Activated naive CD4-positive, alpha-beta T cell treated with anti-CD3 and anti-CD28 coated beads for 36 hours (primary cell): ENCODE measurements at regions not wholly inside any gene's neighbourhood (a gene's known extent, or its start where the extent isn't known, plus 50 kb on each side); places are given as distances from the start of the nearest gene placed in this dataset.
"Not testable (repeated sequence)": the region's sequence is repeated elsewhere in the genome, so short reads cannot be mapped to it uniquely, and the experiment has no call there.

ENCODE experiments used
- CTCF ChIA-PET: fragments of 350-600 bp; sonication (Branson Sonifier 250); formaldehyde crosslinking; loops from one replicate; lab custom pipeline; 2021; ENCODE audit warnings: antibody characterized with exemption; lab: Charles Lee
- DNase-seq: peaks from one replicate; pipeline ENCODE4 v3.0.0-alpha.2; 2020
- H3K27ac Mint-ChIP-seq: one replicate; pipeline ENCODE4 v1.8.0; 2021; ENCODE audit warnings: mild to moderate bottlenecking, mixed read lengths
- H3K27me3 Mint-ChIP-seq: one replicate; pipeline ENCODE4 v1.8.0; 2021; ENCODE audit warnings: low read depth, mixed read lengths
- H3K36me3 Mint-ChIP-seq: one replicate; pipeline ENCODE4 v1.8.0; 2021; ENCODE audit warnings: low read depth, mixed read lengths
- H3K4me1 Mint-ChIP-seq: one replicate; pipeline ENCODE4 v1.8.0; 2021; ENCODE audit warnings: low read depth, mixed read lengths
- H3K4me3 Mint-ChIP-seq: one replicate; pipeline ENCODE4 v1.8.0; 2021; ENCODE audit warnings: mild to moderate bottlenecking, moderate library complexity, mixed read lengths
- H3K9me3 Mint-ChIP-seq: one replicate; pipeline ENCODE4 v1.8.0; 2021; ENCODE audit warnings: mixed read lengths
- intact Hi-C: fragments of 100-400 bp; cut with micrococcal nuclease; formaldehyde crosslinking; loops from one replicate; pipeline ENCODE4 v1.15.1; 2023

DNA sequence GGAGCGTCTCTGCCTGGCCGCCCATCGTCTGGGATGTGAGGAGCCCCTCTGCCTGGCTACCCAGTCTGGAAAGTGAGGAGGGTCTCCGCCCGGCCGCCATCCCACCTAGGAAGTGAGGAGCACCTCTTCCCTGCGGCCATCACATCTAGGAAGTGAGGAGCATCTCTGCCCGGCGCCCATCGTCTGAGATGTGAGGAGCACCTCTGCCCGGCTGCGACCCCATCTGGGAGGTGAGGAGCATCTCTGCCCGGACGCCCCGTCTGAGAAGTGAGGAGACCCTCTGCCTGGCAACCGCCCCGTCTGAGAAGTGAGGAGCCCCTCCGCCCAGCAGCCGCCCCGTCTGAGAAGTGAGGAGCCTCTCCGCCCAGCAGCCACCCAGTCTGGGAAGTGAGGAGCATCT lies 84.5 kb downstream of the IDS start:
- H3K4me1 Mint-ChIP-seq, intact Hi-C loops, H3K27me3 Mint-ChIP-seq, CTCF ChIA-PET, H3K9me3 Mint-ChIP-seq, H3K27ac Mint-ChIP-seq, H3K4me3 Mint-ChIP-seq, H3K36me3 Mint-ChIP-seq, DNase-seq: not testable (repeated sequence)

DNA sequence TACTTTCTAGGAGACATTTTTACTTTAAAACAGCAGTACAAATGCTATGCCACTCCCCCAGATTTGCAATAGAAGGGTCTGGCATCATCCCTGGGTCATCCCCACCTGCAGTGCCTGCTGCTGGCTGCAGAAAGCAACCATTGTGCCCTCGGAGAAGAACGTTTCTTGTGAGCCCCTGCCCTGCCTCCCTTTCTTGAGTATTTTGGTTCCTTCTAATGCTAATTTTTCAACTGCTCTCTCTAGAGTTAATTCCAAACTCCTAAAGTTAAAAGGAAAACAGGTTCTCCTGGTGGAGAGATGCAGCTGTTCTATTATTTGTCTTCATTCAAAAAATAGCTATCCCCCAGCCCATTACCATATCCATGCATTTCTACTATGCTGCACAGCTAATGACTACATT lies 107.1 kb downstream of the IDS start:
- peaks cover 2% of the 10 kb centered on the region for H3K27me3 Mint-ChIP-seq
- no peak for DNase-seq
- H3K27ac Mint-ChIP-seq: no peak overlapping the region
- intact Hi-C loops: no loop called here
- no peaks in the 10 kb centered on the region for H3K4me1 Mint-ChIP-seq
- CTCF ChIA-PET: no interaction called here
- no peak overlapping the region for H3K4me3 Mint-ChIP-seq
- no peaks in the 10 kb centered on the region for H3K36me3 Mint-ChIP-seq
- no peaks in the 10 kb centered on the region for H3K9me3 Mint-ChIP-seq

- Mint-ChIP-seq H3K4me3 (no peak overlapping the region), H3K36me3 (no peaks in the 10 kb centered on the region), H3K27ac (no peak overlapping the region), H3K9me3 (no peaks in the 10 kb centered on the region), H3K4me1 (no peaks in the 10 kb centered on the region), H3K27me3 (no peaks in the 10 kb centered on the region)
- intact Hi-C loops: no loop called here
- DNase-seq: no peak
- CTCF ChIA-PET: no interaction called here
These were observed 112.2 kb downstream of the IDS start for GRCh38 chrX:149392921-149393320.

DNA sequence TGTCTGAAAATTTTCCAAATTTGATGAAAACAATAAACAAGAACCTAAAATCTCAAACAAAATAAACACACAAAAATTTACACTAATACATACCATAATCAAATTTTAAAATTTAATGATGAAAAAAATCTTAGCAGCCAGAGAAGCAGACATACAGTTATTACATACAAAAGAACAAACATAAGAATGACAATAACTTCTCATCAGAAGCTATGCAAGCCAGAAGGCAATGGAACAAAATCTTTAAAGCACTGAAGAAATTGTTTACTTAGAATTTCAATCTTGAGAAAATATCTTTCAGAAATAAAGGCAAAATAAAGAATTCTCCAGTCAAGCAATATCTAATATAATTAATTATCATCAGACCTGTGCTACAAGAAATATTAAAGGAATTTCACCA lies 121.3 kb downstream of the IDS start:
- DNase-seq: no peak
- Mint-ChIP-seq H3K4me1 (no peaks in the 10 kb centered on the region), H3K9me3 (no peaks in the 10 kb centered on the region), H3K27me3 (no peaks in the 10 kb centered on the region), H3K36me3 (no peaks in the 10 kb centered on the region), H3K4me3 (no peak overlapping the region), H3K27ac (no peak overlapping the region)
- CTCF ChIA-PET: no interaction called here
- intact Hi-C loops: no loop called here

- CTCF ChIA-PET: no interaction called here
- no peaks in the 10 kb centered on the region for H3K9me3 Mint-ChIP-seq
- no peaks in the 10 kb centered on the region for H3K36me3 Mint-ChIP-seq
- no peak for DNase-seq
- no peak overlapping the region for H3K27ac Mint-ChIP-seq
- H3K4me1 Mint-ChIP-seq: no peaks in the 10 kb centered on the region
- no peak overlapping the region for H3K4me3 Mint-ChIP-seq
- intact Hi-C loops: no loop called here
- H3K27me3 Mint-ChIP-seq: no peaks in the 10 kb centered on the region
These were observed 130.4 kb downstream of the IDS start for GRCh38 chrX:149374751-149375150.

- no peak for DNase-seq
- CTCF ChIA-PET: no interaction called here
- H3K4me1 Mint-ChIP-seq: no peaks in the 10 kb centered on the region
- intact Hi-C loops: no loop called here
- no peak overlapping the region for H3K4me3 Mint-ChIP-seq
- no peaks in the 10 kb centered on the region for H3K27me3 Mint-ChIP-seq
- H3K36me3 Mint-ChIP-seq: no peaks in the 10 kb centered on the region
- H3K27ac Mint-ChIP-seq: no peak overlapping the region
- no peaks in the 10 kb centered on the region for H3K9me3 Mint-ChIP-seq
These were observed 132.2 kb downstream of the IDS start for GRCh38 chrX:149372866-149373265.

- CTCF ChIA-PET: no interaction called here
- H3K4me3 Mint-ChIP-seq: no peak overlapping the region
- H3K36me3 Mint-ChIP-seq: no peaks in the 10 kb centered on the region
- H3K4me1 Mint-ChIP-seq: no peaks in the 10 kb centered on the region
- H3K27ac Mint-ChIP-seq: no peak overlapping the region
- H3K27me3 Mint-ChIP-seq: no peaks in the 10 kb centered on the region
- intact Hi-C loops: no loop called here
- no peak for DNase-seq
- H3K9me3 Mint-ChIP-seq: no peaks in the 10 kb centered on the region
These were observed 133.1 kb downstream of the IDS start for GRCh38 chrX:149371986-149372385.

DNA sequence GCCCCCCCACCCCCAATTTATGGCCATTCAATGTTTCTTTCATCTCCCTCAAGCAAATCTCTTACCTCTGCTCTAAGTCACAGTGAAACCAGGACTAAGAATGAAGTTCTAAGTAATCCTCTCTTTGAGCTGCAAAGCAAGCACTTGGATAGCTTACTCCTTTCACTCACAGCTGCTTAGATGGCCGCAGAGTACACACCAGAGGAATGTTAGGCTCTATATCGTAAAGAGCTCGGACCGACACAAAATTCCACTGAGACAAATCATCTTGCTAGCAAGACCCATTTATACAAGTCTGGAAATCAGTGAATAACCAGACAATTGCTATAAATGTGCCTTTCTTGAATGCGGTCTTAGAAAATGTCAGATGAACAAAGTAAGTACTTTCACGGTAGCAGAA lies 135.0 kb downstream of the IDS start:
- CTCF ChIA-PET: no interaction called here
- no peaks in the 10 kb centered on the region for H3K36me3 Mint-ChIP-seq
- H3K27me3 Mint-ChIP-seq: no peaks in the 10 kb centered on the region
- no peaks in the 10 kb centered on the region for H3K9me3 Mint-ChIP-seq
- no peaks in the 10 kb centered on the region for H3K4me1 Mint-ChIP-seq
- no peak overlapping the region for H3K27ac Mint-ChIP-seq
- no peak overlapping the region for H3K4me3 Mint-ChIP-seq
- DNase-seq: no peak
- intact Hi-C loops: no loop called here

DNA sequence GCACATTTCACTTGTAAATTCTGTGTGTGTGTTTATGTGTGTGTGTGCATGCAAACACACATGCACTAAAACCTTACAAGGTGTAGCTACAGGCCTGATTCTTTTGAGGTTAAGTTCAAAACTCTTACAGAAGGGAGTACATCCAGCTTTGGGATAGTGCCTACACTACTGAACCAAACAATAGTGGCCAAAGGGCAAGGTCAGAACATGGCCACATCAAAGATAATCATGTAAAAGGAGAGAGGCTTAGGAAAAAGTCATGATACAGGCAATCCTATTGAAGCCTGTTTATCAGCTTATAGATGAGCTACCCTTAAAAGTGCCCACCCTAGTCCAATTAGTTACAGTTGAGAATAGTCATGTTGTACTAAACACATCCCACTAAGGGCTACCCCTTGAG lies 139.6 kb downstream of the IDS start:
- H3K4me1 Mint-ChIP-seq: no peaks in the 10 kb centered on the region
- intact Hi-C loops: no loop called here
- no peak for DNase-seq
- H3K4me3 Mint-ChIP-seq: no peak overlapping the region
- H3K27ac Mint-ChIP-seq: no peak overlapping the region
- CTCF ChIA-PET: interaction anchor here (0.7 kb wide), 1 partner anchor 106 kb away, joined by 3 read pairs; no protein-coding TSS in a partner anchor
- H3K36me3 Mint-ChIP-seq: no peaks in the 10 kb centered on the region
- H3K9me3 Mint-ChIP-seq: peaks cover 1% of the 10 kb centered on the region
- no peaks in the 10 kb centered on the region for H3K27me3 Mint-ChIP-seq

DNA sequence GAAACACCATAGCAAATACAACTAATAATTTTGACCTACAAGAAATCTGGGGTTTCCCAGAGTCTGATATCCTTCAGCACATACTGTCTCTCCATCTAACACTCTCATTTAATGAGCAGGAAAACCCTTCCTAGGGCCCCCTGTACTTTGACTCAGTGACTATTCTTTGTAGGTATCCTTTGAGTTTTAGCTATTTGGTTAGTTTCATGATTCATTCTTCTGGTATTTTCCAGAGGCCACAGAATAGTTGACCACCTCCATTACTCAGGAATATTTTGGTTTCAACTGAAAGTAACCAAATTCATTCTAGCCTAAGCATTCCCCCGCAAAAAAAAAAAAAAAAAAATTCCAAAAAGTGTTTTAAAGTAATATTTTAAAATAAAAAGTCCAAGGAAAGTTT lies 140.0 kb downstream of the IDS start:
- no peak for DNase-seq
- Mint-ChIP-seq H3K36me3 (no peaks in the 10 kb centered on the region), H3K9me3 (peaks cover 2% of the 10 kb centered on the region), H3K27me3 (no peaks in the 10 kb centered on the region), H3K27ac (no peak overlapping the region), H3K4me3 (no peak overlapping the region), H3K4me1 (no peaks in the 10 kb centered on the region)
- intact Hi-C loops: no loop called here
- CTCF ChIA-PET: interaction anchor here (0.7 kb wide), 1 partner anchor 106 kb away, joined by 3 read pairs; no protein-coding TSS in a partner anchor

GRCh38 chrX:149363965-149364364 lies 141.1 kb downstream of the IDS start:
- no peaks in the 10 kb centered on the region for H3K36me3 Mint-ChIP-seq
- no peaks in the 10 kb centered on the region for H3K4me1 Mint-ChIP-seq
- H3K27me3 Mint-ChIP-seq: no peaks in the 10 kb centered on the region
- no peak overlapping the region for H3K4me3 Mint-ChIP-seq
- H3K9me3 Mint-ChIP-seq: peaks cover 2% of the 10 kb centered on the region
- intact Hi-C loops: no loop called here
- CTCF ChIA-PET: no interaction called here
- no peak overlapping the region for H3K27ac Mint-ChIP-seq
- no peak for DNase-seq

GRCh38 chrX:149346306-149346705 lies 158.8 kb downstream of the IDS start:
- Mint-ChIP-seq H3K9me3 (no peaks in the 10 kb centered on the region), H3K4me1 (no peaks in the 10 kb centered on the region), H3K4me3 (no peak overlapping the region), H3K27ac (no peak overlapping the region), H3K27me3 (no peaks in the 10 kb centered on the region), H3K36me3 (no peaks in the 10 kb centered on the region)
- intact Hi-C loops: no loop called here
- CTCF ChIA-PET: no interaction called here
- no peak for DNase-seq

DNA sequence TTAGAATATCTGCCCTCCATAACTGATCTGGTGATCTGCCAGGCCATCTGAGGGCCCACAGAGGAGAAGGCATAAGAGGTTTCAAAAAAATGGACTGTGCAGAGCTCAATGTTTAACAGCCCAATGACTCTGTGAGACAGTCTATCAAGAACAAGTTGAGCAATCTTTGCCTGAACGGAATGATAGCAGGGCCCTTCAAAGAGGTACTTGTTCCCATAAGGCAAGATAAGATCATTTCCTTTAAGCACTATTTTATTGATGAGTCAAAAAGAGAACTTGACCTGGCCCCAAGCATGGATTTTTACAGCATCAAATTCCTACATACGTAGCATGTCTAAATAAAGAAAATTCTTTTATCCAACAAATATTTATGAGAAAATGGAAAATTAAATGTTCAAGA lies 182.8 kb downstream of the IDS start:
- CTCF ChIA-PET: no interaction called here
- Mint-ChIP-seq H3K27me3 (peaks cover 4% of the 10 kb centered on the region), H3K4me1 (no peaks in the 10 kb centered on the region), H3K27ac (no peak overlapping the region), H3K9me3 (no peaks in the 10 kb centered on the region), H3K36me3 (no peaks in the 10 kb centered on the region), H3K4me3 (no peak overlapping the region)
- DNase-seq: no peak
- intact Hi-C loops: no loop called here

DNA sequence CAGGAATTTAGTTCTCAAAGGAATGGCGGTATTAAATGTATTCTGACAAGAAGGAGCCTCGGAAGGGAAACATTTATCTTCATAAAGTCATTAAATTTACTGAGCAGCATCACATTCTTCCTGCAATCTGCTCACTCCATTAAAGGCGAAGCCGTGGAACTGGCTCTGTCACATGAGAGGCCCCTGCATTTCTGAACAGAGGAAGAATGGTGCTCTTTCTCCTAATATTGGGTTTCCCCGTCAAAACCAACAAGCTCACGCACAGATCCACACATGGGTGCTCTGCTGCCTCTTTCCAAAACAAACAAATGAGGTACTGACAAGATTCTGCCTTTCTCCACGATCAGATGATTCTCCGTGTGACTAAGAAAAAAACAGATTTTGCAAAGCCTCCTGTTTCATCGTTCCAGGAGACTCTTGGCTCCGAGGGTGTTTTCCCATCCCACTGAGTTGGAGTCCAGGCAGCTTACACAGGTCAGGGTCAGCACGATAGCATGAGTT lies 191.2 kb downstream of the IDS start:
- intact Hi-C loops: no loop called here
- Mint-ChIP-seq H3K4me1 (no peaks in the 10 kb centered on the region), H3K27ac (no peak overlapping the region), H3K9me3 (no peaks in the 10 kb centered on the region), H3K27me3 (peaks cover 3% of the 10 kb centered on the region), H3K36me3 (no peaks in the 10 kb centered on the region), H3K4me3 (no peak overlapping the region)
- no peak for DNase-seq
- CTCF ChIA-PET: no interaction called here
